ENCODE measurements at regions not wholly inside any gene's neighbourhood (a gene's known extent, or its start where the extent isn't known, plus 50 kb on each side); places are given as distances from the start of the nearest gene placed in this dataset.

- Histone ChIP-seq H3K36me3 (ENCODE audit: low read depth, low read length) (no peaks in the 10 kb centered on the region), H3K9ac (ENCODE audit: low read length) (no peak overlapping the region), H3K27ac (ENCODE audit: low read length) (no peak overlapping the region), H3K79me2 (ENCODE audit: low read length) (no peaks in the 10 kb centered on the region), H3K4me2 (ENCODE audit: low read length) (no peak overlapping the region), H3F3A (ENCODE audit: low read length, unreplicated experiment) (no peaks in the 10 kb centered on the region), H3K27me3 (ENCODE audit: low read length) (no peaks in the 10 kb centered on the region), H3K9me3 (ENCODE audit: low read length) (no peaks in the 10 kb centered on the region), H4K20me1 (ENCODE audit: low read length) (no peaks in the 10 kb centered on the region), H3K9me2 (replicated peaks; ENCODE audit: low read length) (no peaks in the 10 kb centered on the region), H3K4me3 (ENCODE audit: low read length) (no peak overlapping the region), H3K4me1 (ENCODE audit: insufficient read depth, low read length) (peaks cover 22% of the 10 kb centered on the region), H2AFZ (ENCODE audit: low read length) (no peak overlapping the region)
- DNase-seq (no peak), ATAC-seq (no peak)
- CTCF ChIA-PET: no interaction called here
- no TSS peak for BruUV-seq (replicated peaks)
- no peak for TF ChIP-seq CTCF (conservative IDR thresholded peaks at IDR 0.05; ENCODE audit: low read depth, low read length)
- TF ChIP-seq EZH2 (IDR thresholded peaks at IDR 0.05; ENCODE audit: low read length, unreplicated experiment): no peak
- TF ChIP-seq EZH2phosphoT487 (IDR thresholded peaks at IDR 0.05; ENCODE audit: borderline replicate concordance, low read length): no peak
- intact Hi-C loops (cut with micrococcal nuclease): no loop called here
- POLR2A ChIA-PET (ENCODE audit: unreplicated experiment): no interaction called here
These were observed 374.4 kb downstream of the UTRN start for GRCh38 chr6:144659202-144660182.

GRCh38 chr6:144660561-144661115 is 375.5 kb downstream of the UTRN start:
- intact Hi-C loops (cut with micrococcal nuclease): no loop called here
- Histone ChIP-seq H3K4me2 (ENCODE audit: low read length) (peak overlapping the region; percentile 20; the same call in 1 of the 2 replicates), H4K20me1 (ENCODE audit: low read length) (no peaks in the 10 kb centered on the region), H2AFZ (ENCODE audit: low read length) (no peak overlapping the region), H3K9me3 (ENCODE audit: low read length) (no peaks in the 10 kb centered on the region), H3K79me2 (ENCODE audit: low read length) (no peaks in the 10 kb centered on the region), H3K27ac (ENCODE audit: low read length) (no peak overlapping the region), H3K9ac (ENCODE audit: low read length) (no peak overlapping the region), H3K4me3 (ENCODE audit: low read length) (no peak overlapping the region), H3K27me3 (ENCODE audit: low read length) (no peaks in the 10 kb centered on the region), H3F3A (ENCODE audit: low read length, unreplicated experiment) (no peaks in the 10 kb centered on the region), H3K9me2 (replicated peaks; ENCODE audit: low read length) (no peaks in the 10 kb centered on the region), H3K36me3 (ENCODE audit: low read depth, low read length) (no peaks in the 10 kb centered on the region), H3K4me1 (ENCODE audit: insufficient read depth, low read length) (peaks cover 18% of the 10 kb centered on the region)
- ATAC-seq: no peak; the same call in 1 of the 2 replicates
- BruUV-seq (replicated peaks): no TSS peak
- no peak for DNase-seq
- CTCF ChIA-PET: no interaction called here
- POLR2A ChIA-PET (ENCODE audit: unreplicated experiment): no interaction called here
- TF ChIP-seq EZH2 (IDR thresholded peaks at IDR 0.05; ENCODE audit: low read length, unreplicated experiment) (no peak), EZH2phosphoT487 (IDR thresholded peaks at IDR 0.05; ENCODE audit: borderline replicate concordance, low read length) (no peak), CTCF (conservative IDR thresholded peaks at IDR 0.05; ENCODE audit: low read depth, low read length) (no peak)

Data from PC-3 (cell line).